PC-3 (cell line): ENCODE measurements at regions not wholly inside any gene's neighbourhood (a gene's known extent, or its start where the extent isn't known, plus 50 kb on each side); places are given as distances from the start of the nearest gene placed in this dataset.

Experiments used
- CTCF ChIP-seq: fragments of 300-600 bp; sonication (generic); conservative IDR thresholded peaks from 2 replicates; pipeline ENCODE4 v1.5.1; 2017; ENCODE audit warnings: antibody characterized with exemption, low read depth, mild to moderate bottlenecking, low read length
- EZH2 ChIP-seq: fragments of 300-600 bp; sonication (generic); IDR thresholded peaks from one replicate; pipeline ENCODE4 v1.6.1; 2017; ENCODE audit warnings: antibody characterized with exemption, mild to moderate bottlenecking, low read length; ENCODE audit not compliant: unreplicated experiment

DNA sequence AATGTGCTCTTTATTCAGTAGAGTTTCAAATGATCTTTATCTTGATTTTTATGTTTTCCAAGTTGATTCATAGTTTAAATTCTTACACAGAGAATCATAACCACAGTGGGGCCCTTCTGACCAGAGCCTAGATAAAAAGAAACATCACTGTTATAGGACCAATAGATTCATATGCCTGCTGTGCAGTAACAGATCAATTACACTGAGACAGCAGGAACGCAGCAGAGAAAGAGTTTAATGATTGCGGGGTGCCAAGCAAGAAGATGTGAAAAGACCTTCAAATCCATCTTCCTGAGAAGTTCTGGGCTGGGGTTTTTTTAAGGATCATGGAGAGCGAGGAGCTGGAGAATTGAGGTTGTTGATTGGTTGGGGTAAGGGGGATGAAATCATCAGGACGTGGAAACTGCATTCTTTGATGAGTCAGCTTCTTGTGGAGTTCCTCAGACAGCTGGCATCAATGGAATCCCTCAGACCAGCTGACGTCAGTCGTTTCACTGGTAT is 346.6 kb downstream of the TBC1D4 start:
- TF ChIP-seq EZH2: no peak
- no peak for TF ChIP-seq CTCF
